ENCODE measurements at regions not wholly inside any gene's neighbourhood (a gene's known extent, or its start where the extent isn't known, plus 50 kb on each side); places are given as distances from the start of the nearest gene placed in this dataset.

DNA sequence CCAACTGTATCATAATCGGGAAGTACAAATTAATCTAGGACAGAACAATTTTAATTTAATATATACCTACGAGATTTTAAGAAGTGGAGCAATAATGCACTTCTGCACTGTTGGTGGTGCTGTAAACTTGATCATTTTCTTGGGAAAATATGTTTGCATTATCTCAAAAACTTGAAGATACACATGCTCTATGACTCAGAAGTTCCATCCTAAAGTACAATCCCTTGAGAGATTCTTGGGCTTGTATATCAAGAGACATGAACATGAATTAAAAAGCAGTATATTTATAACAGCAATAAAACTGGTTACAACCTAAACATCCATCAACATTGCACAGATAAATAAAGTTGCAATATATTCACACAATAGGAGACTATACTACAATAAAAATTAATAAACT, 168.8 kb downstream of the CLCN4 start:
- CTCF ChIA-PET: interaction anchor here (0.6 kb wide), 1 partner anchor 424 kb away, joined by 4 read pairs; no protein-coding TSS in a partner anchor
- POLR2A ChIA-PET: no interaction called here

DNA sequence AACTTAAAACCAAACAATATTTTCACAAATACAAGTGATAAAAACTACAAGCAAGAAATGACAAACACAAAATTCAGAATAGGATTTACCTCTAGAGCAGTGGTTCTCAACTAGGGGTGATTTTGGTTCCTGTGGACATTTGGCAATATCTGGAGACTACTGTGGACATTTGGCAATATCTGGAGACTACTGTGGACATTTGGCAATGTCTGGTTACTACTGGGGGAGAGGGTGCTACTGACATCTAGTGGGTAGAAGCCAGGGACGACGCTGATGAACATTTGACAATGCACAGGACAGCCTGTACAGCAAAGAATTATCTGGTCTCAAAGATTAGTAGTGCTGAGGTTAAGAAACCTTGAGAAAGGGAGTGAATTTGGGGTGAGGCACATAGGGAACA, 169.8 kb downstream of the CLCN4 start:
- H3K9me3 ChIP-seq (ENCODE audit: control insufficient read depth, insufficient read depth, low read depth, low read length): no peaks in the 10 kb centered on the region
- CTCF ChIA-PET: no interaction called here
- in situ Hi-C loops (cut with HindIII; ENCODE audit: low pct_unique_long_range_greater_than_20kb, low sequenced_read_pairs): no loop called here
- intact Hi-C loops (cut with micrococcal nuclease; ENCODE audit: unreplicated experiment): loop anchor here (10.0 kb wide), 1 partner anchor 132 kb away; no protein-coding TSS in a partner anchor
- BruUV-seq (replicated peaks): no TSS peak
- DNase-seq (ENCODE audit: low read depth, low spot score) (no peak), ATAC-seq (peak; percentile 75)
- H3K27me3 ChIP-seq (ENCODE audit: control insufficient read depth, insufficient read depth, low read length): no peaks in the 10 kb centered on the region
- TF ChIP-seq, protein P1, sequence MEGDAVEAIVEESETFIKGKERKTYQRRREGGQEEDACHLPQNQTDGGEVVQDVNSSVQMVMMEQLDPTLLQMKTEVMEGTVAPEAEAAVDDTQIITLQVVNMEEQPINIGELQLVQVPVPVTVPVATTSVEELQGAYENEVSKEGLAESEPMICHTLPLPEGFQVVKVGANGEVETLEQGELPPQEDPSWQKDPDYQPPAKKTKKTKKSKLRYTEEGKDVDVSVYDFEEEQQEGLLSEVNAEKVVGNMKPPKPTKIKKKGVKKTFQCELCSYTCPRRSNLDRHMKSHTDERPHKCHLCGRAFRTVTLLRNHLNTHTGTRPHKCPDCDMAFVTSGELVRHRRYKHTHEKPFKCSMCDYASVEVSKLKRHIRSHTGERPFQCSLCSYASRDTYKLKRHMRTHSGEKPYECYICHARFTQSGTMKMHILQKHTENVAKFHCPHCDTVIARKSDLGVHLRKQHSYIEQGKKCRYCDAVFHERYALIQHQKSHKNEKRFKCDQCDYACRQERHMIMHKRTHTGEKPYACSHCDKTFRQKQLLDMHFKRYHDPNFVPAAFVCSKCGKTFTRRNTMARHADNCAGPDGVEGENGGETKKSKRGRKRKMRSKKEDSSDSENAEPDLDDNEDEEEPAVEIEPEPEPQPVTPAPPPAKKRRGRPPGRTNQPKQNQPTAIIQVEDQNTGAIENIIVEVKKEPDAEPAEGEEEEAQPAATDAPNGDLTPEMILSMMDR (IDR thresholded peaks at IDR 0.05): peak; percentile 74
- no peak for TF ChIP-seq SIN3A (IDR thresholded peaks at IDR 0.05; ENCODE audit: borderline replicate concordance, insufficient read depth, low read depth, low read length)
- POLR2A ChIA-PET: no interaction called here
- H3K4me3 ChIP-seq (ENCODE audit: low read depth in 2 of 2, low read length in 2 of 2): no peak overlapping the region
- H3K36me3 ChIP-seq (ENCODE audit: control insufficient read depth, insufficient read depth, low read length): no peaks in the 10 kb centered on the region
- no peaks in the 10 kb centered on the region for H3K4me1 ChIP-seq (ENCODE audit: control insufficient read depth, insufficient read depth, low read length)
- H3K27ac ChIP-seq (ENCODE audit: low read length): no peak overlapping the region

More for the DNA sequence above, 168.8 kb downstream of the CLCN4 start:
- TF ChIP-seq SIN3A (IDR thresholded peaks at IDR 0.05; ENCODE audit: borderline replicate concordance, insufficient read depth, low read depth, low read length) (no peak), POLR2AphosphoS5 (IDR thresholded peaks at IDR 0.05; ENCODE audit: low read depth, low read length) (no peak), TCF7L2 (IDR thresholded peaks at IDR 0.05; ENCODE audit: low read depth, low read length) (no peak)
- TF ChIP-seq, protein P2, sequence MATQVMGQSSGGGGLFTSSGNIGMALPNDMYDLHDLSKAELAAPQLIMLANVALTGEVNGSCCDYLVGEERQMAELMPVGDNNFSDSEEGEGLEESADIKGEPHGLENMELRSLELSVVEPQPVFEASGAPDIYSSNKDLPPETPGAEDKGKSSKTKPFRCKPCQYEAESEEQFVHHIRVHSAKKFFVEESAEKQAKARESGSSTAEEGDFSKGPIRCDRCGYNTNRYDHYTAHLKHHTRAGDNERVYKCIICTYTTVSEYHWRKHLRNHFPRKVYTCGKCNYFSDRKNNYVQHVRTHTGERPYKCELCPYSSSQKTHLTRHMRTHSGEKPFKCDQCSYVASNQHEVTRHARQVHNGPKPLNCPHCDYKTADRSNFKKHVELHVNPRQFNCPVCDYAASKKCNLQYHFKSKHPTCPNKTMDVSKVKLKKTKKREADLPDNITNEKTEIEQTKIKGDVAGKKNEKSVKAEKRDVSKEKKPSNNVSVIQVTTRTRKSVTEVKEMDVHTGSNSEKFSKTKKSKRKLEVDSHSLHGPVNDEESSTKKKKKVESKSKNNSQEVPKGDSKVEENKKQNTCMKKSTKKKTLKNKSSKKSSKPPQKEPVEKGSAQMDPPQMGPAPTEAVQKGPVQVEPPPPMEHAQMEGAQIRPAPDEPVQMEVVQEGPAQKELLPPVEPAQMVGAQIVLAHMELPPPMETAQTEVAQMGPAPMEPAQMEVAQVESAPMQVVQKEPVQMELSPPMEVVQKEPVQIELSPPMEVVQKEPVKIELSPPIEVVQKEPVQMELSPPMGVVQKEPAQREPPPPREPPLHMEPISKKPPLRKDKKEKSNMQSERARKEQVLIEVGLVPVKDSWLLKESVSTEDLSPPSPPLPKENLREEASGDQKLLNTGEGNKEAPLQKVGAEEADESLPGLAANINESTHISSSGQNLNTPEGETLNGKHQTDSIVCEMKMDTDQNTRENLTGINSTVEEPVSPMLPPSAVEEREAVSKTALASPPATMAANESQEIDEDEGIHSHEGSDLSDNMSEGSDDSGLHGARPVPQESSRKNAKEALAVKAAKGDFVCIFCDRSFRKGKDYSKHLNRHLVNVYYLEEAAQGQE (IDR thresholded peaks at IDR 0.05; ENCODE audit: insufficient read depth in 1 of 2, low read depth in 2 of 2, low read length in 1 of 2): no peak
- TF ChIP-seq, protein P1 (IDR thresholded peaks at IDR 0.05): no peak
- H3K27ac ChIP-seq (ENCODE audit: low read length): no peak overlapping the region
- H3K9me3 ChIP-seq (ENCODE audit: control insufficient read depth, insufficient read depth, low read depth, low read length): no peaks in the 10 kb centered on the region
- H3K4me1 ChIP-seq (ENCODE audit: control insufficient read depth, insufficient read depth, low read length): no peaks in the 10 kb centered on the region
- in situ Hi-C loops (cut with HindIII; ENCODE audit: low pct_unique_long_range_greater_than_20kb, low sequenced_read_pairs): no loop called here
- DNase-seq (ENCODE audit: low read depth, low spot score) (no peak), ATAC-seq (no peak)
- BruUV-seq (replicated peaks): no TSS peak
- intact Hi-C loops (cut with micrococcal nuclease; ENCODE audit: unreplicated experiment): loop anchor here (10.0 kb wide), 1 partner anchor 131 kb away; no protein-coding TSS in a partner anchor
- no peaks in the 10 kb centered on the region for H3K27me3 ChIP-seq (ENCODE audit: control insufficient read depth, insufficient read depth, low read length)
- no peak overlapping the region for H3K4me3 ChIP-seq (ENCODE audit: low read depth in 2 of 2, low read length in 2 of 2)
- H3K36me3 ChIP-seq (ENCODE audit: control insufficient read depth, insufficient read depth, low read length): no peaks in the 10 kb centered on the region
